ENCODE measurements at regions not wholly inside any gene's neighbourhood (a gene's known extent, or its start where the extent isn't known, plus 50 kb on each side); places are given as distances from the start of the nearest gene placed in this dataset.

GRCh38 chr4:160193787-160194186 lies 1090.9 kb downstream of the RAPGEF2 start:
- H3K4me1 Mint-ChIP-seq, result no peaks in the 10 kb centered on the region
- DNase-seq (no peak), ATAC-seq (no peak)
- H3K9me3 Mint-ChIP-seq (ENCODE audit: low read depth), result peaks cover 4% of the 10 kb centered on the region
- CTCF ChIA-PET, result no interaction called here
- no peak overlapping the region for H3K27ac Mint-ChIP-seq
- H3K27me3 Mint-ChIP-seq, result no peaks in the 10 kb centered on the region
- H3K36me3 Mint-ChIP-seq, result no peaks in the 10 kb centered on the region
- H3K4me3 Mint-ChIP-seq, result no peak overlapping the region

DNA sequence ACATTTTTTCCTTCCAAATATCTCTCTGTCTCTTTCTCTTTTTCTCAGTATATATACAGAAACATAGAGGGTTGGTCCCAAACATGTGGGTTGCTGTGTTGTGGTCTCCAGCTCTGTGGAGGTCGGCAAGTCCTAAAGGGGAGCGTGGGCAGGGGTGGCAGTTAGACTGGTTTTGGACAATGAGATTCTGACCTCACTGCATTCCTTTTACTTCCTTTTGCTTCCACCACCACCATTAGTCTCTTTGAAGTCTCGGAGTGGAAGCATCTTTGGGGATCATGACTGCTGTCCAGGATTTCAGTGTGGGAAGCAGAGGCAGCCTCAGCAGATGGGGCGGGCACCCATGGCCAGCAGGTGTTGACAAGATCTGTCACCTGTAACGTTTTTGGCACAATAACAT lies 1091.8 kb downstream of the RAPGEF2 start:
- DNase-seq, result no peak
- Mint-ChIP-seq H3K4me3 (no peak overlapping the region), H3K27ac (no peak overlapping the region), H3K9me3 (ENCODE audit: low read depth) (peaks cover 4% of the 10 kb centered on the region), H3K4me1 (no peaks in the 10 kb centered on the region), H3K36me3 (no peaks in the 10 kb centered on the region), H3K27me3 (no peaks in the 10 kb centered on the region)
- no peak for ATAC-seq
- CTCF ChIA-PET, result no interaction called here

DNA sequence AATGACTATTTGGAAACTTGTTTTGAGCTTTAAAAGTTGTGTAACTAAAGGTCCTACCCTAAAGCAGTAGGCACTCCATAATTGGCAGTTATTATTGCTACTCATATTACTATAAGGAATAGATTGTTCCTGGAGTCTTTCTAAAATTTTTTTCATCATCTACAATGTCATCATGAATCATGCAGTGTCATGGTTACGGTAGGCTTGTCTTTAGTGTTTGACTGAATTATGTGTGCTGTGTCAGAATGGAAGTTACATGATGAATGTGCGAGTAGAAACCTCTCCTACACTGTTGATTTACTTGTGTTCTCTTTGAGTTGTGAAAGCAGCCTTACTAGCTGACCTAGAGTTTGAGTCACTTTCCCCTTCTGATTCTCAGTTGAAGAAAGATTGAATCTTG lies 1099.9 kb downstream of the RAPGEF2 start:
- Mint-ChIP-seq H3K27me3 (no peaks in the 10 kb centered on the region), H3K9me3 (ENCODE audit: low read depth) (peaks cover 10% of the 10 kb centered on the region), H3K27ac (no peak overlapping the region), H3K4me3 (no peak overlapping the region), H3K36me3 (no peaks in the 10 kb centered on the region), H3K4me1 (no peaks in the 10 kb centered on the region)
- CTCF ChIA-PET, result no interaction called here
- ATAC-seq (no peak), DNase-seq (no peak)

DNA sequence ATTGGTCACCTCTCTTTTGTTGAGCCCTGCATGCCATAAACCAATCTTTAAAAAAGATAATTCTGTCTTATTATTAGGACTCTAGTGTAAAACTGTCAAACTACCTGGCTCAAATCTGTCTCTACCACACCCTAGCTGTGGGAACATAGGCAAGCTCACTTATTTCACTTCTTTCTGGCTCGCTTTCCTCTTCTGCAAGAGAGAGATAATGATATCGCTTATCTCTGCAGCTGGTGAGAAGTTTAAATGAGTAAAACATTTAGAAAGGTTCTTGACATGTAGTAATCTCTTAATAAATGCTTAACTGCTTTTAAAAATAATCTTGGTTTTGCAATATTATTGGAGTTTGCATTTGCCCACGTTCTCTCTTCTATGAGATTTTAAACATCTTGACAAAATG lies 1109.2 kb downstream of the RAPGEF2 start:
- DNase-seq, result no peak
- CTCF ChIA-PET, result no interaction called here
- no peak for ATAC-seq
- no peak overlapping the region for H3K27ac Mint-ChIP-seq
- peaks cover 3% of the 10 kb centered on the region for H3K9me3 Mint-ChIP-seq (ENCODE audit: low read depth)
- no peaks in the 10 kb centered on the region for H3K27me3 Mint-ChIP-seq
- H3K36me3 Mint-ChIP-seq, result no peaks in the 10 kb centered on the region
- no peak overlapping the region for H3K4me3 Mint-ChIP-seq
- H3K4me1 Mint-ChIP-seq, result no peaks in the 10 kb centered on the region

DNA sequence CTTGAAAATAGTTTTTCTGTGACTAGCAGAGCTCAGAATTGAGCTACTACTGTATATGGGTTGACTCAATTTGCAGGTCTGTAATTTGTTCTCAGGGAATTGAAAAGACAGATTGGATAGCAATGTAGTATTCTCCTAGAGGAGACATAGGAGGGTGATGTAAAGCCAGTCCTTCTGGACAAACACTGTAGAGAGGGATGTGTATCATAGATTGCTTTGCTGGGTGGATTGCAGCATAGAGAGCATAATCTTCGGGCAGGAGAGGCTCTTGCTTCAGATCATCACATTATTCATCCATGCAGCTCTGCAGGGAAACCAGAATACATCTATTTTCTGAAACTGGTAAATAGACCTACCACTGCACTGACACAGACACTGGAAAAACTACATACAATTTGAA lies 1110.5 kb downstream of the RAPGEF2 start:
- ATAC-seq, result no peak
- CTCF ChIA-PET, result no interaction called here

DNA sequence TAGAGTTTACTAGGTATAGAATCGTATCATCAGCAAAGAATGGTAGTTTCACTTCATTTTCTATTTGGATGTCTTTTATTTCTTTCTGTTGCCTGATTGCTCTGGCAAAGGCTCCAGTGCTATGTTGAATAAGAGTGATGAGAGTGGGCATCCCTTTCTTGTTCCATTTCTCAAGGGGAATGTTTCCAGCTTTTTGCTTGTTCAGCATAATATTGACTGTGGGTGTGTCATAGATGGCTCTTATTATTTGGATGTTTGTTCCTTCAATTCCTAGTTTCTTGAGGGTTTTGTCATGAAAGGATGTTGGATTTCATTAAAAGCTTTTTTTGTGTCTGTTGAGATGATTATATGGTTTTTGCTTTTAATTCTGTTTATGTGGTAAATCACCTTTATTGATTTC lies 1114.5 kb downstream of the RAPGEF2 start:
- no peaks in the 10 kb centered on the region for H3K27me3 Mint-ChIP-seq
- no peaks in the 10 kb centered on the region for H3K36me3 Mint-ChIP-seq
- no peak for DNase-seq
- CTCF ChIA-PET, result no interaction called here
- H3K4me1 Mint-ChIP-seq, result no peaks in the 10 kb centered on the region
- no peak for ATAC-seq
- no peak overlapping the region for H3K4me3 Mint-ChIP-seq
- H3K9me3 Mint-ChIP-seq (ENCODE audit: low read depth), result peaks cover 11% of the 10 kb centered on the region
- H3K27ac Mint-ChIP-seq, result no peak overlapping the region

More for the DNA sequence above, 1110.5 kb downstream of the RAPGEF2 start:
- H3K36me3 Mint-ChIP-seq, result no peaks in the 10 kb centered on the region
- H3K9me3 Mint-ChIP-seq (ENCODE audit: low read depth), result peaks cover 3% of the 10 kb centered on the region
- no peaks in the 10 kb centered on the region for H3K4me1 Mint-ChIP-seq
- DNase-seq, result no peak
- no peaks in the 10 kb centered on the region for H3K27me3 Mint-ChIP-seq
- no peak overlapping the region for H3K4me3 Mint-ChIP-seq
- no peak overlapping the region for H3K27ac Mint-ChIP-seq

DNA sequence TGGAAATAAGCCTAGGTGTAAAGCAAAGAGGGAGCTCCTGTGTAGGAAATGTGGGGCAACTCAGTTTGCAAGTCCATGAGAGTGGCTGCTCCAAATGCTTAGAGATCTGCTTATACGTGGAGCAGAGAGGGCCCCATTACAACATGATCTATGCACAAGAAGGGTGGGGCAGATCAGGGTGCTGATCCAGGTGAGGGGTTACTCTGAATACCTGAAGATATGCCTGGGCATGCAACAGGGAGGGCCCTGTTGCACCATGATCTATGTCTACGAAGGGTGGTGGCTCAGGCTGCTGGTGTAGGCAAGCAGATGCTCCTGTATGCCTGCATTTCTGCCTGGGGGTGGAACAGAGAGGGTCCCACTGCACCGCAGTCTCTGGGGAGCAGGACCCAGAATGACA lies 1121.2 kb downstream of the RAPGEF2 start:
- Mint-ChIP-seq H3K9me3 (ENCODE audit: low read depth) (peaks cover 14% of the 10 kb centered on the region), H3K27me3 (no peaks in the 10 kb centered on the region), H3K4me1 (no peaks in the 10 kb centered on the region), H3K4me3 (no peak overlapping the region), H3K36me3 (no peaks in the 10 kb centered on the region), H3K27ac (no peak overlapping the region)
- ATAC-seq (no peak), DNase-seq (no peak)
- CTCF ChIA-PET, result no interaction called here

DNA sequence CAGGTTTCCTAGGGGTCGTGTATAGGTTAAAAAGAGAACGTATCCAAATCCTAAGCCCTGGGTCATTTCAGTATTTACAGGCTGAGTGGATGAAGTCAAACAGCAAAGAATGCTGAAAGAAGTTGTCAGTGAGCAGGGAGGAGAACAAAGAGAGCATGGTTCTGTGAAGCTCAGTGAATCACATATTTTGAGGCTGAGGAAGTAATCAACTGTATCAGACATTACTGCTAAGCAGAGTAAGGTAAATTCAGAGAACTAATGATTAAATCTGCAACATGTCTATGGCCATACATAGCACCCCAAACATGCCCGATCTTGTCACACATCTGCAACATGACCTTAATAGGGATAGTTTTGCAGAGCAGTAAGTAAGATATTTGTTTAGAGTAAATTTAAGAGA lies 1130.3 kb downstream of the RAPGEF2 start:
- no peaks in the 10 kb centered on the region for H3K9me3 Mint-ChIP-seq (ENCODE audit: low read depth)
- no peaks in the 10 kb centered on the region for H3K36me3 Mint-ChIP-seq
- CTCF ChIA-PET, result no interaction called here
- ATAC-seq (no peak), DNase-seq (no peak)
- no peak overlapping the region for H3K4me3 Mint-ChIP-seq
- no peaks in the 10 kb centered on the region for H3K4me1 Mint-ChIP-seq
- H3K27ac Mint-ChIP-seq, result no peak overlapping the region
- no peaks in the 10 kb centered on the region for H3K27me3 Mint-ChIP-seq

DNA sequence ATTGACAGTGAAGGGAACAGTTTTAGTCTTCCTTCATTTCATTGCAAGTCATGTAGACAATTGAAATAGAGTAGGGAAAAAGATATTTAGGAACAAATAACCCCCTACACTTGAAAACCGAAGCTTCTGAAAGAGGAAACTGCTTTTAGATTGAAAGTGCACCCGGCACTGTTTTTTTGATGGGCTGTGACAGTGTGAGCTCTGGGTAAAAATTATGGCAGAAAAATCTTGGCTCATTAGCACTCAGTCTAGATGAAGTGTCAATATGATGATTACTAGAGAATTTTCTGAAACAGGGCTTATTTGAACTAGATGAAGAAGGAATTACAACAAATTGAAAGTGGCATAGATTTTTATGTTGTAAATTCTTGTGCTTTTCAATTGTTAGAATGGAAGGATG lies 1132.4 kb downstream of the RAPGEF2 start:
- H3K9me3 Mint-ChIP-seq (ENCODE audit: low read depth), result peaks cover 1% of the 10 kb centered on the region
- H3K4me1 Mint-ChIP-seq, result no peaks in the 10 kb centered on the region
- DNase-seq (no peak), ATAC-seq (no peak)
- no peaks in the 10 kb centered on the region for H3K36me3 Mint-ChIP-seq
- no peak overlapping the region for H3K4me3 Mint-ChIP-seq
- CTCF ChIA-PET, result no interaction called here
- H3K27me3 Mint-ChIP-seq, result no peaks in the 10 kb centered on the region
- no peak overlapping the region for H3K27ac Mint-ChIP-seq

- ATAC-seq, result no peak
- no peak overlapping the region for H3K4me3 Mint-ChIP-seq
- no peak for DNase-seq
- CTCF ChIA-PET, result no interaction called here
- H3K27ac Mint-ChIP-seq, result no peak overlapping the region
- no peaks in the 10 kb centered on the region for H3K27me3 Mint-ChIP-seq
- H3K36me3 Mint-ChIP-seq, result no peaks in the 10 kb centered on the region
- peaks cover 2% of the 10 kb centered on the region for H3K9me3 Mint-ChIP-seq (ENCODE audit: low read depth)
- H3K4me1 Mint-ChIP-seq, result no peaks in the 10 kb centered on the region
Observed at GRCh38 chr4:160235771-160236170, 1132.9 kb downstream of the RAPGEF2 start.

DNA sequence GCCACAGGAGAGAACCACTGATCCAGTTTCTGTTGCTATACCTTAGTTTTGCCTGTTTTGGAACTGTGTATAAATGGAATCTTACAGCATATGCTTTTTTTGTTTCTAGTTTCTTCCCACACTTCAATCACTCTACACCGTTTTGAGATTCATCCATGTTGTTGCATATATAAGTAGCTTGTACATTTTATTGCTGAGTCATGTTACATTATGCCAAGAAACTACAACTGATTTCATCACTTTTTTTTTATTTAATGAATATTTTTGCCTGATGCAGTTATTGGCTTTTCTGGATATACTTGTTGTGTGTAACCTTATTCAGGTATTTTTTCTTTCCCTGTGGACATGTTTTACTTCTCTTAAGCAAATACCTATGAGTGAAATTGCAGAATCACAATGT lies 1135.9 kb downstream of the RAPGEF2 start:
- no peak for DNase-seq
- no peak for ATAC-seq
- H3K4me3 Mint-ChIP-seq, result no peak overlapping the region
- no peak overlapping the region for H3K27ac Mint-ChIP-seq
- H3K4me1 Mint-ChIP-seq, result no peaks in the 10 kb centered on the region
- CTCF ChIA-PET, result no interaction called here
- H3K27me3 Mint-ChIP-seq, result no peaks in the 10 kb centered on the region
- H3K36me3 Mint-ChIP-seq, result no peaks in the 10 kb centered on the region
- peaks cover 2% of the 10 kb centered on the region for H3K9me3 Mint-ChIP-seq (ENCODE audit: low read depth)

GRCh38 chr4:160247091-160247656 lies 1144.3 kb downstream of the RAPGEF2 start:
- peaks cover 2% of the 10 kb centered on the region for H3K9me3 Mint-ChIP-seq (ENCODE audit: low read depth)
- H3K4me1 Mint-ChIP-seq, result no peaks in the 10 kb centered on the region
- no peak overlapping the region for H3K4me3 Mint-ChIP-seq

DNA sequence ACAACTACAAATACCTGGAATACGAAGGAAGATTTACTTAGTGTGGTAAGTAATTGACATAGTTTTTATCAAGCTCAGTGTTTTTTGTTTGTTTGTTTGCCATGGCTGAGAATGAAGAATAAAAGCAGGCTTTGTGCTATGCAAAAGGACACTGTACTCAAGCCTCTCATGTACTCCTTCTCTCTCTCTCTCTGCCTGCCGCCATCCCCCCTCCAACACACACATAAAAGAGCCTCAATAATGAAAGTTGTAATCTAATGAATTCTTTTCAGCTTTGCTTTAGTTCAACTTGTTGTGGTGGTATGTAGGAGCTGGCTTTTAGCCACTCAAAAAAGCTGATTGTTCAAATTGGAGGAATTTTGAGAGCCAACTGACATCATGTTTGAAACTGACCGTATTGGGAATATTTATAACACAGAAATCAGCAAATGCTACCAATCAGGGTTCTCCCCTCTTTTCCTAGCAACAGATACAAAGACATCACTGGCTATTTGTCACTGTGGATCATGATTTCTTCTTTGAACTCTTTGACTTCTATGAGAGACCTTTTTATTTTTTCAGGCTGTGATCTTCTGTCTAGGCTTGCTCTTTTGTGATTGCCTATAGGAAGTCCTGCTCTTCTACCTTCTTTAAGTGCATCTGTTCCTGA lies 1148.8 kb downstream of the RAPGEF2 start:
- Mint-ChIP-seq H3K4me1 (no peaks in the 10 kb centered on the region), H3K27me3 (no peaks in the 10 kb centered on the region), H3K36me3 (no peaks in the 10 kb centered on the region), H3K27ac (no peak overlapping the region), H3K4me3 (no peak overlapping the region), H3K9me3 (ENCODE audit: low read depth) (peaks cover 3% of the 10 kb centered on the region)
- DNase-seq (no peak), ATAC-seq (no peak)
- CTCF ChIA-PET, result no interaction called here

More at GRCh38 chr4:160247091-160247656, 1144.3 kb downstream of the RAPGEF2 start:
- no peaks in the 10 kb centered on the region for H3K27me3 Mint-ChIP-seq
- no peak overlapping the region for H3K27ac Mint-ChIP-seq
- no peaks in the 10 kb centered on the region for H3K36me3 Mint-ChIP-seq
- ATAC-seq (no peak), DNase-seq (no peak)
- CTCF ChIA-PET, result no interaction called here

- no peak overlapping the region for H3K27ac Mint-ChIP-seq
- DNase-seq, result no peak
- ATAC-seq, result no peak
- no peaks in the 10 kb centered on the region for H3K4me1 Mint-ChIP-seq
- H3K36me3 Mint-ChIP-seq, result no peaks in the 10 kb centered on the region
- H3K4me3 Mint-ChIP-seq, result no peak overlapping the region
- CTCF ChIA-PET, result no interaction called here
- H3K9me3 Mint-ChIP-seq (ENCODE audit: low read depth), result peaks cover 3% of the 10 kb centered on the region
- H3K27me3 Mint-ChIP-seq, result no peaks in the 10 kb centered on the region
Observed at GRCh38 chr4:160257318-160257717, 1154.4 kb downstream of the RAPGEF2 start.

DNA sequence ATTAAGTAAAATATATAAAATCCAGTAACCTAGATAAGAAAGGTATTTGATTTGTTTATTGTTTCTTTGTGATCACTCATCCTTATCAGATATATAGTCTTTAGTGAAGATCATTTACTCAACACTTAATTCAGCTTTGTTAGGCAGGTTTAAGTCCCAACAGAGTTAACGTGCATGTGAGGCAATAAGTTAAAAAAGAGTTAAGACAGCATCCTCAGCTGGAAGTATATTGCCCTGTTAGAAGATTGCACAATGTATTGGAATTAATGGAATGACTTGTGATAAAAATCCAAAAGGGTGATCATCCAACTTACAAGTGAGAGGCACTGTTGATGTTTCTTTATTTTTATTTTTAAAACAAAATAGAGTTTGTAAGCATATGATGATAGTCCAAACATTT lies 1162.1 kb downstream of the RAPGEF2 start:
- ATAC-seq, result no peak
- no peak for DNase-seq
- no peak overlapping the region for H3K4me3 Mint-ChIP-seq
- no peaks in the 10 kb centered on the region for H3K27me3 Mint-ChIP-seq
- no peak overlapping the region for H3K27ac Mint-ChIP-seq
- H3K4me1 Mint-ChIP-seq, result no peaks in the 10 kb centered on the region
- no peaks in the 10 kb centered on the region for H3K36me3 Mint-ChIP-seq
- peaks cover 4% of the 10 kb centered on the region for H3K9me3 Mint-ChIP-seq (ENCODE audit: low read depth)
- CTCF ChIA-PET, result no interaction called here

All from activated CD8-positive, alpha-beta memory T cell treated with anti-CD3 and anti-CD28 coated beads, Interleukin-2, amount 10 ng/mL, durations not matched to agents 7 days and 5 days (primary cell).